ENCODE measurements at regions not wholly inside any gene's neighbourhood (a gene's known extent, or its start where the extent isn't known, plus 50 kb on each side); places are given as distances from the start of the nearest gene placed in this dataset.

- TF ChIP-seq ZBTB7A (IDR thresholded peaks at IDR 0.05; ENCODE audit: low read depth) (no peak), EP300 (IDR thresholded peaks at IDR 0.05; ENCODE audit: borderline replicate concordance) (no peak), TCF12 (IDR thresholded peaks at IDR 0.05; ENCODE audit: low read depth) (no peak), REST (IDR thresholded peaks at IDR 0.05; ENCODE audit: low read depth) (no peak), NFIC (IDR thresholded peaks at IDR 0.05) (no peak), CEBPB (IDR thresholded peaks at IDR 0.05) (no peak), TEAD4 (IDR thresholded peaks at IDR 0.05) (no peak)
These were observed 173.4 kb upstream of the MYLIP start for GRCh38 chr6:15955484-15955883.
